WERI-Rb-1 (cell line): ENCODE measurements at regions not wholly inside any gene's neighbourhood (a gene's known extent, or its start where the extent isn't known, plus 50 kb on each side); places are given as distances from the start of the nearest gene placed in this dataset.

Experiments
- DNase-seq: peaks from one replicate; pipeline ENCODE4 v3.0.0-alpha.2; 2020
- H3K27ac ChIP-seq: fragments of 250-450 bp; sonication (Bioruptor Pico); 2 replicates; pipeline ENCODE4 v1.5.1; 2020; ENCODE audit warnings: mild to moderate bottlenecking, moderate library complexity
- H3K27me3 ChIP-seq: fragments of 250-450 bp; sonication (Bioruptor Pico); 2 replicates; pipeline ENCODE4 v1.5.1; 2021; ENCODE audit warnings: mild to moderate bottlenecking, low read depth, moderate library complexity; ENCODE audit not compliant: insufficient read depth, severe bottlenecking
- H3K36me3 ChIP-seq: fragments of 250-450 bp; sonication (Bioruptor Pico); 2 replicates; pipeline ENCODE4 v1.5.1; 2020; ENCODE audit warnings: mild to moderate bottlenecking, moderate library complexity
- H3K4me3 ChIP-seq: 2 replicates; pipeline ENCODE4 v1.5.1; 2011; ENCODE audit warnings: low read depth, mild to moderate bottlenecking, control low read depth, low read length
- H3K9me3 ChIP-seq: fragments of 250-450 bp; sonication (Bioruptor Pico); 2 replicates; pipeline ENCODE4 v1.5.1; 2021; ENCODE audit warnings: mild to moderate bottlenecking, moderate library complexity; ENCODE audit not compliant: severe bottlenecking
- TF ChIP-seq, protein P1 (sequence below): IDR thresholded peaks from 2 replicates; pipeline ENCODE4 v1.5.1; 2011; ENCODE audit warnings: low read depth, mild to moderate bottlenecking, control low read depth, inconsistent platforms, low read length

GRCh38 chr9:99573085-99573484 is 248.6 kb upstream of the NR4A3 start:
- Histone ChIP-seq H3K27me3 (peaks cover 17% of the 10 kb centered on the region), H3K27ac (no peak overlapping the region), H3K36me3 (no peaks in the 10 kb centered on the region), H3K9me3 (no peaks in the 10 kb centered on the region), H3K4me3 (no peak overlapping the region)
- TF ChIP-seq, protein P1, sequence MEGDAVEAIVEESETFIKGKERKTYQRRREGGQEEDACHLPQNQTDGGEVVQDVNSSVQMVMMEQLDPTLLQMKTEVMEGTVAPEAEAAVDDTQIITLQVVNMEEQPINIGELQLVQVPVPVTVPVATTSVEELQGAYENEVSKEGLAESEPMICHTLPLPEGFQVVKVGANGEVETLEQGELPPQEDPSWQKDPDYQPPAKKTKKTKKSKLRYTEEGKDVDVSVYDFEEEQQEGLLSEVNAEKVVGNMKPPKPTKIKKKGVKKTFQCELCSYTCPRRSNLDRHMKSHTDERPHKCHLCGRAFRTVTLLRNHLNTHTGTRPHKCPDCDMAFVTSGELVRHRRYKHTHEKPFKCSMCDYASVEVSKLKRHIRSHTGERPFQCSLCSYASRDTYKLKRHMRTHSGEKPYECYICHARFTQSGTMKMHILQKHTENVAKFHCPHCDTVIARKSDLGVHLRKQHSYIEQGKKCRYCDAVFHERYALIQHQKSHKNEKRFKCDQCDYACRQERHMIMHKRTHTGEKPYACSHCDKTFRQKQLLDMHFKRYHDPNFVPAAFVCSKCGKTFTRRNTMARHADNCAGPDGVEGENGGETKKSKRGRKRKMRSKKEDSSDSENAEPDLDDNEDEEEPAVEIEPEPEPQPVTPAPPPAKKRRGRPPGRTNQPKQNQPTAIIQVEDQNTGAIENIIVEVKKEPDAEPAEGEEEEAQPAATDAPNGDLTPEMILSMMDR = no peak
- no peak for DNase-seq

GRCh38 chr9:99573886-99574285 is 247.8 kb upstream of the NR4A3 start:
- Histone ChIP-seq H3K9me3 (no peaks in the 10 kb centered on the region), H3K4me3 (no peak overlapping the region), H3K36me3 (no peaks in the 10 kb centered on the region), H3K27ac (no peak overlapping the region), H3K27me3 (peaks cover 13% of the 10 kb centered on the region)
- TF ChIP-seq, protein P1 = no peak
- DNase-seq = no peak

- TF ChIP-seq, protein P1 = no peak
- no peaks in the 10 kb centered on the region for H3K36me3 ChIP-seq
- no peak overlapping the region for H3K27ac ChIP-seq
- no peak for DNase-seq
- no peaks in the 10 kb centered on the region for H3K27me3 ChIP-seq
- no peak overlapping the region for H3K4me3 ChIP-seq
- no peaks in the 10 kb centered on the region for H3K9me3 ChIP-seq
Measured at GRCh38 chr9:99576002-99576401, 245.7 kb upstream of the NR4A3 start.

GRCh38 chr9:99576876-99577275 is 244.8 kb upstream of the NR4A3 start:
- no peaks in the 10 kb centered on the region for H3K27me3 ChIP-seq
- H3K9me3 ChIP-seq = no peaks in the 10 kb centered on the region
- DNase-seq = no peak
- H3K27ac ChIP-seq = no peak overlapping the region
- H3K36me3 ChIP-seq = no peaks in the 10 kb centered on the region
- TF ChIP-seq, protein P1 = no peak
- no peak overlapping the region for H3K4me3 ChIP-seq

DNA sequence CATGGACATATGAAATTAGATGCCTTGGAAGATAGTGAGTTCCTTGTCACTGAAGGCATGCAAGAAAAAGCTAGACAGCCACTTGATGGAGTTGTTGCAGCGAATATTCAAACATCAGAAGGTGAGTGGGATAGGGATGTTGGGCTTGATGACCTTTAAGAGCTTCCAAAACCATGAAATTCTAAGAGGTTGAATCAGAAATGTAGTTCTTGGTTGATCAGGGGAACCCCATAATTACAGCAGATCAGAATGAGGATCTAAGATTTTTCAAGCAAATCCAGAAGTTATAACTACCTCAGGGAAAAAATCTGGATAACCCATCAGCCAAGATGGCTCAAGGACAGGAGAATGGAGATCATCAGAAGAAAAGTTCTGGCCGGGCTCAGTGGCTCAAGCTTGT is 244.3 kb upstream of the NR4A3 start:
- H3K27ac ChIP-seq = no peak overlapping the region
- H3K9me3 ChIP-seq = no peaks in the 10 kb centered on the region
- no peaks in the 10 kb centered on the region for H3K36me3 ChIP-seq
- TF ChIP-seq, protein P1 = no peak
- H3K4me3 ChIP-seq = no peak overlapping the region
- DNase-seq = no peak
- no peaks in the 10 kb centered on the region for H3K27me3 ChIP-seq

DNA sequence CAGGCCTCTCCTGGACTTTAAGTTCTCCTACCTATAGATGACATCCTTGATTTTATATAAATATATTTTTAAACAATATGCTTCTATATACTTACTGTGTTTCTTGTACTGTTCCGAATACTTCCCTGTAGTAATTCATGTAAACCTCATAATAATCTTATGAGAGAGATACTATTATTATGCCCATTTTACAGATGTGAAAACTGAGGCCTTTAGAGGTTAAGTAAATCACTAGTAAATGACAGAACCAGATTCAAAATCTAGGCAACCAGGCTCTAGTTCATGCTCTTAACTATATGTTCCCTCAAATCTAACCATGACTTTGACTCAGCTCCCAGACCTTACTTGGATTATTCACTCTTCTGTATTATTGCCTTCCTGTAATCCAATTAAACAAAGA is 243.0 kb upstream of the NR4A3 start:
- Histone ChIP-seq H3K27ac (no peak overlapping the region), H3K4me3 (no peak overlapping the region), H3K27me3 (no peaks in the 10 kb centered on the region), H3K36me3 (no peaks in the 10 kb centered on the region), H3K9me3 (no peaks in the 10 kb centered on the region)
- DNase-seq = no peak
- TF ChIP-seq, protein P1 = no peak
